ENCODE measurements at regions not wholly inside any gene's neighbourhood (a gene's known extent, or its start where the extent isn't known, plus 50 kb on each side); places are given as distances from the start of the nearest gene placed in this dataset.
"Not testable (repeated sequence)": the region's sequence is repeated elsewhere in the genome, so short reads cannot be mapped to it uniquely, and the experiment has no call there.

DNA sequence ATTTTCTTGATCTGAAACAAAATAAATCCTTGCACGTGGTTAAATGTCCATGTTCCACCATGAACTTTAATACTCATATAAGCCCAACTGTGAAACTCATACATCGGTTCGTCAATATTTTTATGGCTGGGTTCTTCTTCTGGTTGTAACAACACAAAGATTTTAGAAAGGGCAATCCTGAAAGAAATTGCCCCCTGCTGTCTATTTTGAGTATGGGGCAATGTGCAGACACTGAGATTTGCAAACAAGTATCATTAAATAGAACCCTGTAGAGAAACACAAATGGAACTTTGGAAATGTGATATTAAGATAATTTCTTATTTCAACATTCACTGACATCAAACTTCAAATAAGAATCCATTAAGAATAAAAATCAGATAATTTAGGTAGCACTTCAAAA is 80.2 kb upstream of the PHACTR1 start:
- Histone ChIP-seq H3K27me3 (ENCODE audit: control insufficient read depth, insufficient read depth, low read length) (no peaks in the 10 kb centered on the region), H3K4me3 (ENCODE audit: insufficient read depth, low read depth, low read length) (no peak overlapping the region), H3K36me3 (replicated peaks; ENCODE audit: control insufficient read depth, insufficient read depth, low read length) (no peaks in the 10 kb centered on the region)
- no peak for DNase-seq

DNA sequence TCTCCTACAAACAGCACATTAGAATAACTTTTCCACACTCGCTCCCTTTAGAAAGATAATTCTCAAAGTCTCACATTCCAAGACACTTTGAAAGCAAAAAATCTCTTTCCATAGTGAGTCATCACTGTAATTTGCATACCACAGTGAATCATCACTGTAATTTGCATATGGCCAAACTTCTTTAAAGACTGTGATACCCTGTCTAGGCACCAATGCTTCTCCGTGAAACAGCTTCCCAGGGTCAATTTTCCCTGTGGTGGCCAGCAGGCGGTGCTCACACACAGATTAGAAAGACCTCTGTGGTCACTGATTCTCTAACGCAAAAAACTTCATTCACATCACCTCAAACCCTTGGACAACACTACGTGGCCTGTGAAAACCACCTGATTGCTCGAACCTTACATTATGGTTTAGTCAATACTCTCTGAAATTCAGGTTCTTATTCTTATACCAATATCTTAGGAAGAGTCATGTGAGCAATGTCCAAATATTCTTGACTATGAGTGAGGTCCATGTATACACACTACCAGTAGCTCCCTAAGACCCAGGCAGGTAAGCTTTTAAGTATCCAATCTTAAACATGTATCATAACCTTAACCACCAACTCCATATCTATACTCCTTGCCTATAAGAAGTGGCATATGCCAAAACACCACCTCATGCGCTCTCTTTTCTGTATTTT is 78.5 kb upstream of the PHACTR1 start:
- Histone ChIP-seq H3K27me3 (ENCODE audit: control insufficient read depth, insufficient read depth, low read length) (no peaks in the 10 kb centered on the region), H3K36me3 (replicated peaks; ENCODE audit: control insufficient read depth, insufficient read depth, low read length) (no peaks in the 10 kb centered on the region), H3K4me3 (ENCODE audit: insufficient read depth, low read depth, low read length) (no peak overlapping the region)
- peak; percentile 32 for DNase-seq

DNA sequence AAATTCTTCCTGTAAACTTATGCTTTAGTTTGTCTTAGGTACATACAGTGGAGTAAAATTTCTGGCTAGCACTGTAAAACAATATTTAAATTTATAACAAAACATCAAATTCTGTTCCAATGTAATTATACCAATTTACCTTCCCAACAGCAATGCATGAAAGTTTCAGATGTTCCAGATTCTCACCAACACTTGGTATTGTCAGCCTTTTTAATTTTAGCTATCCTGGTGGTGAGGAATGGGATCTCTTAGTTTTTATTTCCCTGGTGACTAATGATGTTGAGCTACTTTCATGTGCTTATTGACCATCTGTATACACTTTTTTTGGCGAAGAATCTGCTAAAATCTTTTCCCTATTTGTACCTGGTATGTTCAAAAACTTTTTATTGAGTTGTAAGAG is 76.1 kb upstream of the PHACTR1 start:
- Histone ChIP-seq H3K4me3 (ENCODE audit: insufficient read depth, low read depth, low read length) (no peak overlapping the region), H3K27me3 (ENCODE audit: control insufficient read depth, insufficient read depth, low read length) (no peaks in the 10 kb centered on the region), H3K36me3 (replicated peaks; ENCODE audit: control insufficient read depth, insufficient read depth, low read length) (no peaks in the 10 kb centered on the region)
- DNase-seq: no peak

DNA sequence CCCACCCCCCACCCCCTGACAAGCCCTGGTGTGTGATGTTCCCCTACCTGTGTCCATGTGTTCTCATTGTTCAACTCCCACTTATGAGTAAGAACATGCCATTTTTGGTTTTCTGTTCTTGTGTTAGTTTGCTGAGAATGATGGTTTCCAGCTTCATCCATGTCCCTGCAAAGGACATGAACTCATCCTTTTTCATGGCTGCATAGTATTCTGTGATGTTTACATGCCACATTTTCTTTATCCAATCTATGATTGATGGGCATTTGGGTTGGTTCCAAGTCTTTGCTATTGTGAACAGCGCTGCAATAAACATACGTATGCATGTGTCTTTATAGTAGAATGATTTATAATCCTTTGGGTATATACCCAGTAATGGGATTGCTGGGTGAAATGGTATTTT is 74.8 kb upstream of the PHACTR1 start:
- not testable (repeated sequence) for DNase-seq; H3K27me3 ChIP-seq (ENCODE audit: control insufficient read depth, insufficient read depth, low read length); H3K4me3 ChIP-seq (ENCODE audit: insufficient read depth, low read depth, low read length); H3K36me3 ChIP-seq (replicated peaks; ENCODE audit: control insufficient read depth, insufficient read depth, low read length)

DNA sequence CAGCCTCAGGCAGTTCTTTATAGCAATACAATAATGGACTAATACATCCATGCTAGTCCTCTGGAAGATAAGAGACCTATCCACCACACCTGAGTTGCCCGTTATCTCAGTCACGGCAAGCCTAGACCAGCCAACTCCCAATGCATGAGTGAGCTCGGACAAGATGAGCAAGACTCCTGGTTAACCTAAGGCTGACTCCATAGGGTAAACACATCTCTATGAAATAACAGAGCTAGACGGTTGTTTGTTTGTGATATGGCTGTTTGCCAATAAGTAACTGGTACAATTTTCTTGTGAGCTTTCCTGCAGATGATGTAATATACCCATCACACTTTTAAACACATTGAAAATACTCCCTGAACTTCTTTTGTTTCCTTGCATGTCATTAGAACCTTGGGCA is 70.6 kb upstream of the PHACTR1 start:
- DNase-seq: no peak
- Histone ChIP-seq H3K4me3 (ENCODE audit: insufficient read depth, low read depth, low read length) (no peak overlapping the region), H3K27me3 (ENCODE audit: control insufficient read depth, insufficient read depth, low read length) (no peaks in the 10 kb centered on the region), H3K36me3 (replicated peaks; ENCODE audit: control insufficient read depth, insufficient read depth, low read length) (no peaks in the 10 kb centered on the region)

DNA sequence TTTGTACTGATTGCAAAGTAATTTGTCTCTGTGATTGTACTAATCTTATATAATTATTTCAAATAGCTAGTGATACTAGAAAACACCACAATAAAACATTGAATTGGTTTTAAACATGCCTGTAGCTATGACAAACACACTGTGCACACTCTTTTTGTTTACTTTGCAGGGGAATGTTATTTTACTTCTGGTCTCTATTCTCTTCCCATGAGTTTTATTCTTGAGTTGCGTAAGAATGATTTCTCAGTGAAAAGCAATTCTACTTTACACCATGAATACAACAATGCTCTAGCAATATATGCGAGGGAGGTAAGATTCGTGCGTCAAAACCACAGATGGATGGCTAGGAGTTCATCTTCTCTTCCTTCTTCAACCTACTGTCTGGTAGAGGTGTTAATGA is 68.4 kb upstream of the PHACTR1 start:
- DNase-seq: no peak
- H3K36me3 ChIP-seq (replicated peaks; ENCODE audit: control insufficient read depth, insufficient read depth, low read length): no peaks in the 10 kb centered on the region
- H3K27me3 ChIP-seq (ENCODE audit: control insufficient read depth, insufficient read depth, low read length): no peaks in the 10 kb centered on the region
- H3K4me3 ChIP-seq (ENCODE audit: insufficient read depth, low read depth, low read length): no peak overlapping the region

DNA sequence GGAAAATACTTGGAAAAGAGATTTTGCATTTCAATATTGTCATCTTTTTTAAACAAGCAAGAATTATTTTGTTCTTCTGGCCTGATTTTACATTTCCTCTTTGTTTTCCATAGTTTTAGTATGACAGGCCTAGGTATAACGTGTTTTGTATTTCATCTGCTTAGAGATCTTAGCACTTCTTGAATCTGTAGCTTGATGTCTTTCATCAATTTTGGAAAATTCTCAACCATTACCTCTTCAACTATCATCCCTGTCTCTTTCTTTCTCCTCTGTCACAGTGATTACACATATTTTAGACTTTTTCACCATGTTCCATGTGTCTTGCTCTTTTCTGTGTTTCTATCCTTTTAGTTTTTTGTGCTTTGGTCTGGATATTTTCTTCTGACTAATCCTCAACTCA is 67.2 kb upstream of the PHACTR1 start:
- H3K4me3 ChIP-seq (ENCODE audit: insufficient read depth, low read depth, low read length): no peak overlapping the region
- no peaks in the 10 kb centered on the region for H3K36me3 ChIP-seq (replicated peaks; ENCODE audit: control insufficient read depth, insufficient read depth, low read length)
- H3K27me3 ChIP-seq (ENCODE audit: control insufficient read depth, insufficient read depth, low read length): no peaks in the 10 kb centered on the region; the same call in 1 of the 2 replicates
- no peak for DNase-seq

DNA sequence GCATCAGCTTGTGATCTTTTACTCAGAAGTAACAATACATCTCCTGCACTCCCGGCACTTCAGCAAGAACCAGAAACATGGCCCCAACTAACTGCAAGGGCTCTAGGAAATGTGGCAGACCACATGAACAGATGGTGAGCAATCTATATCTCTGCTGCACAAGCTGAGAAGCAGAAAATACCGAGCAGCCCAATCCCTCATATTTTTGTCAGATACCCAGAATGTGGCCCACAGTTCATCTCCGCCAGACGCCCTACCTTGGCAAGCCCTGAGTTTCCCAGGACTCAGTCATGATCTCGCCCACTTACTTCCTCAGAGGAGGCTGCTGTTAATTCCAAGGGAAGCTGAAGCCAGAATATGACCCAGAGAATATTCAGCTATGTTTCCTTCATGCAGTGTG is 63.1 kb upstream of the PHACTR1 start:
- Histone ChIP-seq H3K27me3 (ENCODE audit: control insufficient read depth, insufficient read depth, low read length) (no peaks in the 10 kb centered on the region; the same call in 1 of the 2 replicates), H3K36me3 (replicated peaks; ENCODE audit: control insufficient read depth, insufficient read depth, low read length) (no peaks in the 10 kb centered on the region), H3K4me3 (ENCODE audit: insufficient read depth, low read depth, low read length) (no peak overlapping the region)
- no peak for DNase-seq

DNA sequence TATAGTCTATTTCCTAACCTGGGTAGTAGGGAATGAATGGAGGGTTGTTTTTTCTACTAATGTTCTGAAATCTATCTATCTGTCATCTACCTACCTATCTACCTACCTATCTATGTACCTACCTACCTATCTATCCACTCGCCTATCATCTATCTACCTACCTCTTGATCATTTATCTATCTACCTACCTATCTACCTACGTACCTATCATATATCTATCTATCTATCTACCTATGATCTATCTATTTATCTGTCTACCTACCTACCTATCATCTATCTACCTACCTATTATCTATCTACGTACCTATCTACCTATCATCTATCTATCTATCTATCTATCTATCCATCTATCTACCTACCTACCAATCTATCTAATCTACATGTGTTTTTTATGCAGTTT is 62.5 kb upstream of the PHACTR1 start:
- no peaks in the 10 kb centered on the region for H3K36me3 ChIP-seq (replicated peaks; ENCODE audit: control insufficient read depth, insufficient read depth, low read length)

DNA sequence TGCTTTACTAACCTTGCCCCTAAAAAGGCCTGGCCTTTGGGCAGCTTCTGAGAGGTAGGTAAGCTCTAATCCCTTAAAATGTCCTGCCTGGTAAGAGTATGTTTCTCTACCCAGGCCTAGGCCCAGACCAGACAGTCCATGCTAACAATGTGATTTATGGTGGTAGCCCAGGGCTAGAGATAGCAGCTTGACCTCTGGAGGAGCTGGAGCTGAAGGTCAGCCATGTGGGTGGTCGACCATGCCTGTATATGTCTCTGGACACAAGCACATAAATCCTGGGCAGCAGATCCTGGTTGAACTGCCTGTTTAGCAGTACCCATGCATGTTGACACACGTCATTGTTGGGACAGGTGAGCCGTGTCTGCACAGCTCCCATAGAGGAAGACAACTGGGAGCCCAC is 62.1 kb upstream of the PHACTR1 start:
- no peaks in the 10 kb centered on the region for H3K36me3 ChIP-seq (replicated peaks; ENCODE audit: control insufficient read depth, insufficient read depth, low read length)
- no peak for DNase-seq
- H3K4me3 ChIP-seq (ENCODE audit: insufficient read depth, low read depth, low read length): no peak overlapping the region
- no peaks in the 10 kb centered on the region; the same call in 1 of the 2 replicates for H3K27me3 ChIP-seq (ENCODE audit: control insufficient read depth, insufficient read depth, low read length)

More for the DNA sequence above, 62.5 kb upstream of the PHACTR1 start:
- H3K27me3 ChIP-seq (ENCODE audit: control insufficient read depth, insufficient read depth, low read length): no peaks in the 10 kb centered on the region; the same call in 1 of the 2 replicates
- no peak for DNase-seq
- no peak overlapping the region for H3K4me3 ChIP-seq (ENCODE audit: insufficient read depth, low read depth, low read length)

DNA sequence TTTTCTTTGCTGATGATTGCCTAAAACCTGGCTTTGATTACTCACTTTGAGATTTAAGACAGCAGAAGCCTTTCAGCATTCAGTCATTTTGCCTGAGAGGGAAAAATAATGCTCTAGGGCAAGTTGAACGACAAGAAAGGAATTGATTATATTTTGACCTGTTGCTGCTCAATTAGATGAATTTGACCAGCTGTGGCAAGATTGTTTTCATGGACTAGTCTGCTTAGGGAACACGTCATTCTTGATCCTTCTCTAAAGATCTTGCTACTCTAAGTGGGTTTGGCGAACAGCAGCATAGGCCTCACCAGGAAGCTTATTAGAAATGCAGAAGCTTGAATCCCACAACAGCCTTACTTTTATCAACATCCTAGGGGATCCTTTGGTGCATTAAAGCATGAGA is 59.7 kb upstream of the PHACTR1 start:
- Histone ChIP-seq H3K27me3 (ENCODE audit: control insufficient read depth, insufficient read depth, low read length) (no peaks in the 10 kb centered on the region; the same call in 1 of the 2 replicates), H3K4me3 (ENCODE audit: insufficient read depth, low read depth, low read length) (no peak overlapping the region), H3K36me3 (replicated peaks; ENCODE audit: control insufficient read depth, insufficient read depth, low read length) (no peaks in the 10 kb centered on the region)
- DNase-seq: peak; percentile 26

DNA sequence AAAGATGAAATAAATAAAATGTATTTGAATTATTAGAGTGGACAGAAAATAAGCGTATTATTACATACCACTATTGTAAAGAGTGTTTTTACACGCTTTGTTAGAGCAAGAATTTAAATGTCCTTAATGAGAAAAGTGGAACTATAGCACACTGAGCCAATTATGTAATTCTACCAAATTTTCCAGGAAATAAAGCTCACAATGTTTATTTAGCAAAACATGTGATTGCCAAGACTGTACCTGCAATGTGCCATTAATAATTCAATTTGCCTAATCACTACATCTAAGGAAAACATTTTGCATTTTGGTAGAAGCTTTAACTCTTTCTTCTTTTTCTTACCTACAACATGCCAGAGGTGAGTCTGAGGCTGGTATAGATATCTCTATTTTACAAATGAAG is 58.7 kb upstream of the PHACTR1 start:
- H3K36me3 ChIP-seq (replicated peaks; ENCODE audit: control insufficient read depth, insufficient read depth, low read length): no peaks in the 10 kb centered on the region
- H3K4me3 ChIP-seq (ENCODE audit: insufficient read depth, low read depth, low read length): no peak overlapping the region
- H3K27me3 ChIP-seq (ENCODE audit: control insufficient read depth, insufficient read depth, low read length): no peaks in the 10 kb centered on the region; the same call in 1 of the 2 replicates
- no peak for DNase-seq

DNA sequence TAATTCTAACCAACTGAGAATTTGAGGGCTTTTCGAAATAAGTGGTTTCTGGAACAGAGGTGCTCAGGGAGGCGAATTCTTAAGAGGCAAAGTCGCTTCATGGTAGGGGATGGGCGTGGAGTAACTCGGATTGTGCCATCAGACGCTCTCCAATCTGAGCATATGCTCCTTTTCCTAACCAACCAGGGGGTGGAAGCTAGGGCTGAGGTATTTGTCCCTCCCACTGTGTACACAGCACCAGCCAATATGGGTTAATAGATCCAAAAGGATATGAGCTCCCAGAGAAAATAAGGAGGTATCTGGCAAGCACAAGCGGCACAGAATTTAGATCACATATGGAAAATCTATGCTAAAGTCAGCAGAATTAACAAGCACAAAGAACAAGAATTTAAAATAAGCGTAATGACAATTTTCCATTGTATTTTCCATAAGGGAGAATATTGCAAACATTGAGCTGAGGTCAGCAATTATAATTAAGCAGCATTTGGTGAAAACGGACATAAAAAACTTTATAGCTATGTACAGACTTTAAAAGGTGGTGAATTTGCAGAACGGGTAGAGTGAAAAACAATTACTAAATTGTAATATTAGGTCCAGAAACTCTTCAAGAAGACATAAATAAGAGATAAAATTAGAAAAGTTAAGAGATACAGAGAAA is 55.0 kb upstream of the PHACTR1 start:
- Histone ChIP-seq H3K36me3 (replicated peaks; ENCODE audit: control insufficient read depth, insufficient read depth, low read length) (no peaks in the 10 kb centered on the region), H3K4me3 (ENCODE audit: insufficient read depth, low read depth, low read length) (no peak overlapping the region), H3K27me3 (ENCODE audit: control insufficient read depth, insufficient read depth, low read length) (no peaks in the 10 kb centered on the region; the same call in 1 of the 2 replicates)
- DNase-seq: peak; percentile 21

Data from H7 (cell line).